GM23338 (cell line): ENCODE measurements at regions not wholly inside any gene's neighbourhood (a gene's known extent, or its start where the extent isn't known, plus 50 kb on each side); places are given as distances from the start of the nearest gene placed in this dataset.
A peak's percentile ranks its signal among the peaks of the same experiment; 100 is the strongest.

Source experiments
- ATAC-seq: fragments of 200-7000 bp; cut with Tn5 transposase; 3 replicates; pipeline ENCODE4 v1.9.1; 2020
- DNase-seq: peaks from one replicate; pipeline ENCODE4 v3.0.0-alpha.2; 2015; ENCODE audit warnings: low spot score
- H2AFZ ChIP-seq: fragments of 200-600 bp; sonication (generic); 2 replicates; pipeline ENCODE4 v1.8.0; 2016; ENCODE audit warnings: antibody characterized with exemption, mild to moderate bottlenecking, moderate library complexity
- H3F3A ChIP-seq: fragments of 200-600 bp; sonication (generic); replicated peaks from 2 replicates; pipeline ENCODE4 v1.8.0; 2017; ENCODE audit warnings: antibody characterized with exemption, mixed run types, low read depth
- H3K27ac ChIP-seq: fragments of 200-600 bp; sonication (generic); 2 replicates; pipeline ENCODE4 v1.6.1; 2016; ENCODE audit warnings: low read depth
- H3K27me3 ChIP-seq: fragments of 200-600 bp; sonication (generic); 2 replicates; pipeline ENCODE4 v1.8.0; 2016; ENCODE audit warnings: mild to moderate bottlenecking, mixed run types, moderate library complexity; ENCODE audit not compliant: insufficient read depth
- H3K36me3 ChIP-seq: fragments of 200-600 bp; sonication (generic); 2 replicates; pipeline ENCODE4 v1.8.0; 2016; ENCODE audit warnings: mild to moderate bottlenecking; ENCODE audit not compliant: insufficient read depth
- H3K4me1 ChIP-seq: fragments of 200-600 bp; sonication (generic); 2 replicates; pipeline ENCODE4 v1.8.0; 2016; ENCODE audit warnings: mild to moderate bottlenecking, moderate library complexity; ENCODE audit not compliant: insufficient read depth
- H3K4me2 ChIP-seq: fragments of 200-600 bp; sonication (generic); 2 replicates; pipeline ENCODE4 v1.7.1; 2017; ENCODE audit warnings: mixed run types
- H3K4me3 ChIP-seq: fragments of 200-600 bp; sonication (generic); 2 replicates; pipeline ENCODE4 v1.6.1; 2016; ENCODE audit warnings: mixed run types
- H3K79me2 ChIP-seq: fragments of 200-600 bp; sonication (generic); replicated peaks from 2 replicates; pipeline ENCODE4 v1.8.0; 2017; ENCODE audit warnings: mild to moderate bottlenecking; ENCODE audit not compliant: insufficient read depth
- H3K9me2 ChIP-seq: fragments of 200-600 bp; sonication (generic); 2 replicates; pipeline ENCODE4 v1.8.0; 2017; ENCODE audit not compliant: insufficient read depth
- H4K20me1 ChIP-seq: fragments of 200-600 bp; sonication (generic); replicated peaks from 2 replicates; pipeline ENCODE4 v1.8.0; 2017; ENCODE audit warnings: mild to moderate bottlenecking; ENCODE audit not compliant: insufficient read depth
- H3K27ac Mint-ChIP-seq: 2 replicates; pipeline ENCODE4 v1.8.0; 2020; ENCODE audit warnings: inconsistent platforms, mild to moderate bottlenecking, moderate library complexity, mixed read lengths
- H3K27me3 Mint-ChIP-seq: 3 replicates; pipeline ENCODE4 v1.8.0; 2022; ENCODE audit warnings: low read depth, mild to moderate bottlenecking, moderate library complexity, mixed read lengths, inconsistent platforms; ENCODE audit not compliant: insufficient read depth, poor library complexity
- H3K36me3 Mint-ChIP-seq: 3 replicates; pipeline ENCODE4 v1.8.0; 2021; ENCODE audit warnings: low read depth, mild to moderate bottlenecking, inconsistent platforms, moderate library complexity, mixed read lengths
- H3K4me1 Mint-ChIP-seq: 3 replicates; pipeline ENCODE4 v1.8.0; 2020; ENCODE audit warnings: mild to moderate bottlenecking, inconsistent platforms, mixed read lengths
- H3K4me3 Mint-ChIP-seq: 3 replicates; pipeline ENCODE4 v1.8.0; 2021; ENCODE audit warnings: moderate library complexity, mild to moderate bottlenecking, inconsistent platforms, mixed read lengths
- H3K9me3 Mint-ChIP-seq: 3 replicates; pipeline ENCODE4 v1.8.0; 2020; ENCODE audit warnings: moderate library complexity, mild to moderate bottlenecking, inconsistent platforms, mixed read lengths
- CREB1 ChIP-seq: fragments of 250-450 bp; sonication (Bioruptor Pico); IDR thresholded peaks from 2 replicates; pipeline ENCODE4 v1.5.0; 2020; ENCODE audit warnings: low read depth, mild to moderate bottlenecking, moderate library complexity
- ETS1 ChIP-seq: IDR thresholded peaks from 2 replicates; pipeline ENCODE4 v1.6.1; 2016; ENCODE audit warnings: antibody characterized with exemption
- EZH2 ChIP-seq: fragments of 200-600 bp; sonication (generic); IDR thresholded peaks from one replicate; pipeline ENCODE4 v1.8.0; 2017; ENCODE audit warnings: antibody characterized with exemption, mild to moderate bottlenecking, low read depth; ENCODE audit not compliant: unreplicated experiment
- EZH2phosphoT487 ChIP-seq: fragments of 200-600 bp; sonication (generic); IDR thresholded peaks from one replicate; pipeline ENCODE4 v1.8.1; 2018; ENCODE audit warnings: antibody characterized with exemption; ENCODE audit not compliant: unreplicated experiment
- JUNB ChIP-seq: IDR thresholded peaks from one replicate; pipeline ENCODE4 v1.6.1; 2016; ENCODE audit warnings: antibody characterized with exemption; ENCODE audit not compliant: unreplicated experiment
- NANOG ChIP-seq: IDR thresholded peaks from 2 replicates; pipeline ENCODE4 v1.6.1; 2016; ENCODE audit warnings: antibody characterized with exemption, borderline replicate concordance
- POLR2AphosphoS5 ChIP-seq: IDR thresholded peaks from 2 replicates; pipeline ENCODE4 v1.6.1; 2016; ENCODE audit warnings: antibody characterized with exemption, low read depth
- ZNF114 ChIP-seq: fragments of 250-450 bp; sonication (Bioruptor Pico); IDR thresholded peaks from 2 replicates; pipeline ENCODE4 v1.5.0; 2020; ENCODE audit warnings: mild to moderate bottlenecking, moderate library complexity
- ZNF331 ChIP-seq: fragments of 250-450 bp; sonication (Bioruptor Pico); IDR thresholded peaks from 2 replicates; pipeline ENCODE4 v1.5.0; 2020; ENCODE audit warnings: low read depth, mild to moderate bottlenecking, moderate library complexity
- TF ChIP-seq, protein P1 (sequence below), 2 experiments: fragments of 200-600 bp in 1 of 2; sonication (generic) in 1 of 2; conservative IDR thresholded peaks; 2 replicates each; pipeline versions ENCODE4 v1.5.1 to v1.6.1; 2016 to 2017; ENCODE audit warnings: antibody characterized with exemption in 2 of 2, low read depth in 2 of 2, mild to moderate bottlenecking in 2 of 2, moderate library complexity in 1 of 2
- TF ChIP-seq, protein P2 (sequence below): fragments of 250-450 bp; sonication (Bioruptor Pico); IDR thresholded peaks from 2 replicates; pipeline ENCODE4 v1.5.0; 2020; ENCODE audit warnings: mild to moderate bottlenecking, moderate library complexity

DNA sequence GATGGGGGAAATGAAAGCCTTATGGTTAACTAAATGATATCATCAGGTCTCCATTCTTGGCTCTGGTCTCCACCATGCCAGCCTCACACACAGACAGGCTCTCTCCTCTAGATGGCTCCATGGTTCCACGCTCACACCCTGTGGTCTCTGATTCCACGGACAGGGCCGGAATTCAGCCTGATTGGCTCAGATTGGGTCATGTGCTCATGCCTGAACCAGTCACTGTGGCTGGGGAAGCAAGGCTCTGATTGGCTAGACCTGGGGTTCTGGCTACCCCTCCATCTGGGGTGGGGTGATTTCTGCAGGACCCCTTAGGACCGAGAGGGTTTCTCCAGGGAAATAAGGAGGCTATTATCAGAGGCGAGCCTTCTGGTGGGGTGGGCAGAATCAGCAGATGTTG, 277.0 kb downstream of the PTPRU start:
- no peaks in the 10 kb centered on the region for H3K4me1 ChIP-seq
- ATAC-seq (peak; percentile 98), DNase-seq (peak; percentile 80)
- no peaks in the 10 kb centered on the region; the same call in 2 of the 3 replicates for H3K36me3 Mint-ChIP-seq
- H3K79me2 ChIP-seq = no peaks in the 10 kb centered on the region
- no peaks in the 10 kb centered on the region for H3F3A ChIP-seq
- H3K9me2 ChIP-seq = no peaks in the 10 kb centered on the region
- H3K27ac Mint-ChIP-seq = no peak overlapping the region
- H3K36me3 ChIP-seq = no peaks in the 10 kb centered on the region
- H3K4me3 ChIP-seq = no peak overlapping the region
- no peaks in the 10 kb centered on the region for H3K27me3 ChIP-seq
- H4K20me1 ChIP-seq = no peaks in the 10 kb centered on the region
- H3K4me2 ChIP-seq = no peak overlapping the region
- H3K9me3 Mint-ChIP-seq = peaks cover 3% of the 10 kb centered on the region; the same call in 2 of the 3 replicates
- no peak for TF ChIP-seq EZH2phosphoT487
- TF ChIP-seq, protein P1, sequence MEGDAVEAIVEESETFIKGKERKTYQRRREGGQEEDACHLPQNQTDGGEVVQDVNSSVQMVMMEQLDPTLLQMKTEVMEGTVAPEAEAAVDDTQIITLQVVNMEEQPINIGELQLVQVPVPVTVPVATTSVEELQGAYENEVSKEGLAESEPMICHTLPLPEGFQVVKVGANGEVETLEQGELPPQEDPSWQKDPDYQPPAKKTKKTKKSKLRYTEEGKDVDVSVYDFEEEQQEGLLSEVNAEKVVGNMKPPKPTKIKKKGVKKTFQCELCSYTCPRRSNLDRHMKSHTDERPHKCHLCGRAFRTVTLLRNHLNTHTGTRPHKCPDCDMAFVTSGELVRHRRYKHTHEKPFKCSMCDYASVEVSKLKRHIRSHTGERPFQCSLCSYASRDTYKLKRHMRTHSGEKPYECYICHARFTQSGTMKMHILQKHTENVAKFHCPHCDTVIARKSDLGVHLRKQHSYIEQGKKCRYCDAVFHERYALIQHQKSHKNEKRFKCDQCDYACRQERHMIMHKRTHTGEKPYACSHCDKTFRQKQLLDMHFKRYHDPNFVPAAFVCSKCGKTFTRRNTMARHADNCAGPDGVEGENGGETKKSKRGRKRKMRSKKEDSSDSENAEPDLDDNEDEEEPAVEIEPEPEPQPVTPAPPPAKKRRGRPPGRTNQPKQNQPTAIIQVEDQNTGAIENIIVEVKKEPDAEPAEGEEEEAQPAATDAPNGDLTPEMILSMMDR (conservative IDR thresholded peaks at IDR 0.05; ENCODE audit: low read depth in 2 of 2) = peak; percentile 65 to 92
- no peak overlapping the region for H3K4me3 Mint-ChIP-seq
- peaks cover 2% of the 10 kb centered on the region for H3K27me3 Mint-ChIP-seq
- no peak overlapping the region for H2AFZ ChIP-seq
- H3K4me1 Mint-ChIP-seq = no peaks in the 10 kb centered on the region
- H3K27ac ChIP-seq = no peak overlapping the region

- Histone ChIP-seq H3K4me1 (no peaks in the 10 kb centered on the region), H3K4me2 (no peak overlapping the region), H3K9me2 (no peaks in the 10 kb centered on the region), H3F3A (no peaks in the 10 kb centered on the region), H3K4me3 (no peak overlapping the region), H3K27ac (no peak overlapping the region), H3K36me3 (no peaks in the 10 kb centered on the region), H3K27me3 (no peaks in the 10 kb centered on the region), H2AFZ (no peak overlapping the region), H3K79me2 (no peaks in the 10 kb centered on the region), H4K20me1 (no peaks in the 10 kb centered on the region)
- H3K4me3 Mint-ChIP-seq = no peak overlapping the region
- no peaks in the 10 kb centered on the region for H3K9me3 Mint-ChIP-seq
- H3K27ac Mint-ChIP-seq = no peak overlapping the region
- peaks cover 1% of the 10 kb centered on the region for H3K27me3 Mint-ChIP-seq
- ATAC-seq (no peak), DNase-seq (no peak)
- H3K4me1 Mint-ChIP-seq = peaks cover 6% of the 10 kb centered on the region; the same call in 2 of the 3 replicates
- H3K36me3 Mint-ChIP-seq = no peaks in the 10 kb centered on the region; the same call in 2 of the 3 replicates
- TF ChIP-seq, protein P2, sequence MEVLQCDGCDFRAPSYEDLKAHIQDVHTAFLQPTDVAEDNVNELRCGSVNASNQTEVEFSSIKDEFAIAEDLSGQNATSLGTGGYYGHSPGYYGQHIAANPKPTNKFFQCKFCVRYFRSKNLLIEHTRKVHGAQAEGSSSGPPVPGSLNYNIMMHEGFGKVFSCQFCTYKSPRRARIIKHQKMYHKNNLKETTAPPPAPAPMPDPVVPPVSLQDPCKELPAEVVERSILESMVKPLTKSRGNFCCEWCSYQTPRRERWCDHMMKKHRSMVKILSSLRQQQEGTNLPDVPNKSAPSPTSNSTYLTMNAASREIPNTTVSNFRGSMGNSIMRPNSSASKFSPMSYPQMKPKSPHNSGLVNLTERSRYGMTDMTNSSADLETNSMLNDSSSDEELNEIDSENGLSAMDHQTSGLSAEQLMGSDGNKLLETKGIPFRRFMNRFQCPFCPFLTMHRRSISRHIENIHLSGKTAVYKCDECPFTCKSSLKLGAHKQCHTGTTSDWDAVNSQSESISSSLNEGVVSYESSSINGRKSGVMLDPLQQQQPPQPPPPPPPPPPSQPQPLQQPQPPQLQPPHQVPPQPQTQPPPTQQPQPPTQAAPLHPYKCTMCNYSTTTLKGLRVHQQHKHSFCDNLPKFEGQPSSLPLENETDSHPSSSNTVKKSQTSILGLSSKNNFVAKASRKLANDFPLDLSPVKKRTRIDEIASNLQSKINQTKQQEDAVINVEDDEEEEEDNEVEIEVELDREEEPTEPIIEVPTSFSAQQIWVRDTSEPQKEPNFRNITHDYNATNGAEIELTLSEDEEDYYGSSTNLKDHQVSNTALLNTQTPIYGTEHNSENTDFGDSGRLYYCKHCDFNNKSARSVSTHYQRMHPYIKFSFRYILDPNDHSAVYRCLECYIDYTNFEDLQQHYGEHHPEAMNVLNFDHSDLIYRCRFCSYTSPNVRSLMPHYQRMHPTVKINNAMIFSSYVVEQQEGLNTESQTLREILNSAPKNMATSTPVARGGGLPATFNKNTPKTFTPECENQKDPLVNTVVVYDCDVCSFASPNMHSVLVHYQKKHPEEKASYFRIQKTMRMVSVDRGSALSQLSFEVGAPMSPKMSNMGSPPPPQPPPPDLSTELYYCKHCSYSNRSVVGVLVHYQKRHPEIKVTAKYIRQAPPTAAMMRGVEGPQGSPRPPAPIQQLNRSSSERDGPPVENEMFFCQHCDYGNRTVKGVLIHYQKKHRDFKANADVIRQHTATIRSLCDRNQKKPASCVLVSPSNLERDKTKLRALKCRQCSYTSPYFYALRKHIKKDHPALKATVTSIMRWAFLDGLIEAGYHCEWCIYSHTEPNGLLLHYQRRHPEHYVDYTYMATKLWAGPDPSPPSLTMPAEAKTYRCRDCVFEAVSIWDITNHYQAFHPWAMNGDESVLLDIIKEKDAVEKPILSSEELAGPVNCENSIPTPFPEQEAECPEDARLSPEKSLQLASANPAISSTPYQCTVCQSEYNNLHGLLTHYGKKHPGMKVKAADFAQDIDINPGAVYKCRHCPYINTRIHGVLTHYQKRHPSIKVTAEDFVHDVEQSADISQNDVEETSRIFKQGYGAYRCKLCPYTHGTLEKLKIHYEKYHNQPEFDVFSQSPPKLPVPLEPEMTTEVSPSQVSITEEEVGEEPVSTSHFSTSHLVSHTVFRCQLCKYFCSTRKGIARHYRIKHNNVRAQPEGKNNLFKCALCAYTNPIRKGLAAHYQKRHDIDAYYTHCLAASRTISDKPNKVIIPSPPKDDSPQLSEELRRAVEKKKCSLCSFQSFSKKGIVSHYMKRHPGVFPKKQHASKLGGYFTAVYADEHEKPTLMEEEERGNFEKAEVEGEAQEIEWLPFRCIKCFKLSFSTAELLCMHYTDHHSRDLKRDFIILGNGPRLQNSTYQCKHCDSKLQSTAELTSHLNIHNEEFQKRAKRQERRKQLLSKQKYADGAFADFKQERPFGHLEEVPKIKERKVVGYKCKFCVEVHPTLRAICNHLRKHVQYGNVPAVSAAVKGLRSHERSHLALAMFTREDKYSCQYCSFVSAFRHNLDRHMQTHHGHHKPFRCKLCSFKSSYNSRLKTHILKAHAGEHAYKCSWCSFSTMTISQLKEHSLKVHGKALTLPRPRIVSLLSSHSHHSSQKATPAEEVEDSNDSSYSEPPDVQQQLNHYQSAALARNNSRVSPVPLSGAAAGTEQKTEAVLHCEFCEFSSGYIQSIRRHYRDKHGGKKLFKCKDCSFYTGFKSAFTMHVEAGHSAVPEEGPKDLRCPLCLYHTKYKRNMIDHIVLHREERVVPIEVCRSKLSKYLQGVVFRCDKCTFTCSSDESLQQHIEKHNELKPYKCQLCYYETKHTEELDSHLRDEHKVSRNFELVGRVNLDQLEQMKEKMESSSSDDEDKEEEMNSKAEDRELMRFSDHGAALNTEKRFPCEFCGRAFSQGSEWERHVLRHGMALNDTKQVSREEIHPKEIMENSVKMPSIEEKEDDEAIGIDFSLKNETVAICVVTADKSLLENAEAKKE (CRISPR knock-in tag) = no peak
- no peak for TF ChIP-seq EZH2phosphoT487
- no peak for TF ChIP-seq ZNF114 (CRISPR knock-in tag)
- TF ChIP-seq, protein P1 (conservative IDR thresholded peaks at IDR 0.05; ENCODE audit: low read depth in 2 of 2) = no peak
- TF ChIP-seq JUNB = no peak
- no peak for TF ChIP-seq ZNF331 (CRISPR knock-in tag)
- no peak for TF ChIP-seq CREB1 (CRISPR knock-in tag)
- TF ChIP-seq EZH2 = no peak
- no peak for TF ChIP-seq NANOG
- TF ChIP-seq POLR2AphosphoS5 = no peak
- no peak for TF ChIP-seq ETS1
Measured at GRCh38 chr1:29511436-29511835, 275.1 kb downstream of the PTPRU start.
